OCI-LY7 (cell line): ENCODE measurements at regions not wholly inside any gene's neighbourhood (a gene's known extent, or its start where the extent isn't known, plus 50 kb on each side); places are given as distances from the start of the nearest gene placed in this dataset.

Experiments
- EZH2phosphoT487 ChIP-seq: fragments of 200-600 bp; sonication (generic); IDR thresholded peaks from 2 replicates; pipeline ENCODE4 v1.6.1; 2018; ENCODE audit warnings: low read depth, borderline replicate concordance, mild to moderate bottlenecking, mixed run types, antibody characterized with exemption, low read length, moderate library complexity, mixed read lengths
- TF ChIP-seq, protein P1 (sequence below): fragments of 200-600 bp; sonication (generic); conservative IDR thresholded peaks from 2 replicates; pipeline ENCODE4 v1.5.1; 2014; ENCODE audit warnings: mild to moderate bottlenecking, antibody characterized with exemption, low read length, moderate library complexity, mixed read lengths

DNA sequence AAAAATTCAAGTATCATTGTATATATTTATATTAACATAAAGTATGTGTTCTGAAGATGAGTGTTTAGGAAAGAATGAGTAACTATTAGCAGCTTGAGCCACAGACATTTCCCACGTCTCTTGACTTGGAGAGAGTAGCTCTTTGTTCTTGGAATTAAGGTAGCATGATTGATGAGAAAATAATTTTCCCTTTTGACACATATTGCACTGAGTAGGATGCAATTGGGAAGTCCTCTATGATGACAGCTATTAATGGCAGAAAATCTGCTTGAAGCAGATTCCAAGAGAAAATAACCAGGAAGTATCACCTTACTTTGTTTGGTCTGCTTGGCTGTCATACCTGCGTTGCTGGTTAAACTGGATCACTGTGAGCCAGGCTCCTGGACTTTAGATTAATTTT lies 204.8 kb downstream of the TLE4 start:
- no peak for TF ChIP-seq EZH2phosphoT487
- TF ChIP-seq, protein P1, sequence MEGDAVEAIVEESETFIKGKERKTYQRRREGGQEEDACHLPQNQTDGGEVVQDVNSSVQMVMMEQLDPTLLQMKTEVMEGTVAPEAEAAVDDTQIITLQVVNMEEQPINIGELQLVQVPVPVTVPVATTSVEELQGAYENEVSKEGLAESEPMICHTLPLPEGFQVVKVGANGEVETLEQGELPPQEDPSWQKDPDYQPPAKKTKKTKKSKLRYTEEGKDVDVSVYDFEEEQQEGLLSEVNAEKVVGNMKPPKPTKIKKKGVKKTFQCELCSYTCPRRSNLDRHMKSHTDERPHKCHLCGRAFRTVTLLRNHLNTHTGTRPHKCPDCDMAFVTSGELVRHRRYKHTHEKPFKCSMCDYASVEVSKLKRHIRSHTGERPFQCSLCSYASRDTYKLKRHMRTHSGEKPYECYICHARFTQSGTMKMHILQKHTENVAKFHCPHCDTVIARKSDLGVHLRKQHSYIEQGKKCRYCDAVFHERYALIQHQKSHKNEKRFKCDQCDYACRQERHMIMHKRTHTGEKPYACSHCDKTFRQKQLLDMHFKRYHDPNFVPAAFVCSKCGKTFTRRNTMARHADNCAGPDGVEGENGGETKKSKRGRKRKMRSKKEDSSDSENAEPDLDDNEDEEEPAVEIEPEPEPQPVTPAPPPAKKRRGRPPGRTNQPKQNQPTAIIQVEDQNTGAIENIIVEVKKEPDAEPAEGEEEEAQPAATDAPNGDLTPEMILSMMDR, result no peak
